ENCODE measurements at regions not wholly inside any gene's neighbourhood (a gene's known extent, or its start where the extent isn't known, plus 50 kb on each side); places are given as distances from the start of the nearest gene placed in this dataset.

DNA sequence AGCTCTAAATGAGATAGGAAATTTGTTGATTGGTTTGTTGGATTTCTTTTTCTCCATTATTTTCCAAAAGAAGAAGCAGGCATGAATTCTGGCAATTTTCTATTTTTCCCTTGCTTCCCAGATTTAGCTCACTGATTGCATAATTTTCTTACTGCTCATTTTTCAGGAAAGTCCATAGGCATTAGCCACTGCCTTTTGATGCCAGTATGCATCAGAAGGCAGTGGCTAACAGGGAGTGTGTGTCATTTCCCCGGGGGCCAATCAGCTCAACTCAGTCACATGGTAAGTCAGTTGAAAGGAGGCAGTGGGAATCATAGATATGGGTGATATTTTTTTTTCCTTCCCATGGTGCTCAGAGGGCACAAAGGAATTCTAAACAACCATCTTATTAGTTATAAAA, 156.7 kb downstream of the TRIML1 start:
- H3K14ac ChIP-seq (ENCODE audit: low read length), result no peak overlapping the region
- H2BK120ac ChIP-seq (ENCODE audit: low read depth, low read length), result no peak overlapping the region
- DNase-seq (ENCODE audit: low spot score), result no peak
- no peak overlapping the region for H2BK12ac ChIP-seq (ENCODE audit: low read length)
- no peaks in the 10 kb centered on the region for H3K79me1 ChIP-seq (ENCODE audit: low read depth, low read length)
- no peaks in the 10 kb centered on the region for H3K27me3 ChIP-seq (ENCODE audit: control insufficient read depth in 3 of 3, insufficient read depth in 3 of 3, low read depth in 1 of 3, low read length in 3 of 3)
- no peak overlapping the region for H4K91ac ChIP-seq (ENCODE audit: low read depth, low read length, poor library complexity)
- no peak overlapping the region for H3K4me2 ChIP-seq (ENCODE audit: insufficient read depth, low read length, poor library complexity, severe bottlenecking)
- no peaks in the 10 kb centered on the region for H3K36me3 ChIP-seq (replicated peaks in 1 of 2; ENCODE audit: control insufficient read depth in 2 of 2, insufficient read depth in 2 of 2, low read length in 2 of 2)
- H4K8ac ChIP-seq (ENCODE audit: low read depth, low read length), result no peak overlapping the region
- H3K4me3 ChIP-seq (ENCODE audit: low read length in 2 of 2), result no peak overlapping the region
- no peak overlapping the region for H2AK5ac ChIP-seq (ENCODE audit: low read depth, low read length)
- H3K18ac ChIP-seq (ENCODE audit: low read length), result no peak overlapping the region
- no peak overlapping the region for H3K4ac ChIP-seq (ENCODE audit: low read length)
- H3K27ac ChIP-seq (replicated peaks; ENCODE audit: low read length), result no peak overlapping the region
- no peak overlapping the region for H2AFZ ChIP-seq (ENCODE audit: low read length)
- no peak overlapping the region for H3K23ac ChIP-seq (ENCODE audit: low read depth, low read length, poor library complexity)
- no CpG with 5 or more reads among the region's 1 CpG for WGBS, 2 donors (ENCODE audit: extremely low coverage in 2 of 2, insufficient read length in 2 of 2, insufficient replicate concordance in 1 of 2)
- no peaks in the 10 kb centered on the region for H3K9me3 ChIP-seq (replicated peaks in 1 of 2; ENCODE audit: control insufficient read depth in 2 of 2, insufficient read depth in 1 of 2, low read depth in 1 of 2, low read length in 2 of 2)
- H2BK15ac ChIP-seq (ENCODE audit: low read length), result no peak overlapping the region
- no peaks in the 10 kb centered on the region for H3K4me1 ChIP-seq (ENCODE audit: control insufficient read depth in 2 of 2, insufficient read depth in 1 of 2, low read depth in 1 of 2, low read length in 2 of 2)
- H3K9ac ChIP-seq (ENCODE audit: low read depth, low read length, poor library complexity), result no peak overlapping the region
- H2BK5ac ChIP-seq (ENCODE audit: low read length), result no peak overlapping the region

DNA sequence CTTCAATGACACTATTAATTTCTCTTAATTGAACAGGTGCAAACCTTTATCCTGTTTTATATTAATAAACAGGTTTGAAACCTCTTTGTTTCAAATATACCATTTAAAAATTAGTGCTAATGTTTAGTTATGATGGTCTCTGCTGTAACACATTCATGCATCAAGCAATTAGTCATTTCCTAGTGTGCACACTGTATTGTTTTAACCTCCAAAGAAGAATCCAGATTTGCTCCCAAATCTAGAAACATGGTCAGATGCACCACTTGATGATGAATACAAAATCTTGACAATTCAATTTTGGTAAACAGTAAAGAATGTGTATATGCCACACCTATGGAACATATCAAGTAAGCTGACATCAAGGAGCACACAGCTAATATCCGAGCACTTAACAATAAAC, 157.1 kb downstream of the TRIML1 start:
- Histone ChIP-seq H3K4me1 (ENCODE audit: control insufficient read depth in 2 of 2, insufficient read depth in 1 of 2, low read depth in 1 of 2, low read length in 2 of 2) (no peaks in the 10 kb centered on the region), H2BK12ac (ENCODE audit: low read length) (no peak overlapping the region), H3K18ac (ENCODE audit: low read length) (no peak overlapping the region), H2BK120ac (ENCODE audit: low read depth, low read length) (no peak overlapping the region), H2BK15ac (ENCODE audit: low read length) (no peak overlapping the region), H3K9me3 (replicated peaks in 1 of 2; ENCODE audit: control insufficient read depth in 2 of 2, insufficient read depth in 1 of 2, low read depth in 1 of 2, low read length in 2 of 2) (no peaks in the 10 kb centered on the region), H2AK5ac (ENCODE audit: low read depth, low read length) (no peak overlapping the region), H2BK5ac (ENCODE audit: low read length) (no peak overlapping the region), H3K79me1 (ENCODE audit: low read depth, low read length) (no peaks in the 10 kb centered on the region), H4K91ac (ENCODE audit: low read depth, low read length, poor library complexity) (no peak overlapping the region), H3K9ac (ENCODE audit: low read depth, low read length, poor library complexity) (no peak overlapping the region), H3K27ac (replicated peaks; ENCODE audit: low read length) (no peak overlapping the region), H3K27me3 (ENCODE audit: control insufficient read depth in 3 of 3, insufficient read depth in 3 of 3, low read depth in 1 of 3, low read length in 3 of 3) (no peaks in the 10 kb centered on the region), H3K23ac (ENCODE audit: low read depth, low read length, poor library complexity) (no peak overlapping the region), H3K4me2 (ENCODE audit: insufficient read depth, low read length, poor library complexity, severe bottlenecking) (no peak overlapping the region), H3K36me3 (replicated peaks in 1 of 2; ENCODE audit: control insufficient read depth in 2 of 2, insufficient read depth in 2 of 2, low read length in 2 of 2) (no peaks in the 10 kb centered on the region), H3K4ac (ENCODE audit: low read length) (no peak overlapping the region), H3K14ac (ENCODE audit: low read length) (no peak overlapping the region), H4K8ac (ENCODE audit: low read depth, low read length) (no peak overlapping the region), H3K4me3 (ENCODE audit: low read length in 2 of 2) (no peak overlapping the region), H2AFZ (ENCODE audit: low read length) (no peak overlapping the region)
- WGBS, 2 donors (ENCODE audit: extremely low coverage in 2 of 2, insufficient read length in 2 of 2, insufficient replicate concordance in 1 of 2), result no CpG with 5 or more reads among the region's 1 CpG
- no peak for DNase-seq (ENCODE audit: low spot score)

DNA sequence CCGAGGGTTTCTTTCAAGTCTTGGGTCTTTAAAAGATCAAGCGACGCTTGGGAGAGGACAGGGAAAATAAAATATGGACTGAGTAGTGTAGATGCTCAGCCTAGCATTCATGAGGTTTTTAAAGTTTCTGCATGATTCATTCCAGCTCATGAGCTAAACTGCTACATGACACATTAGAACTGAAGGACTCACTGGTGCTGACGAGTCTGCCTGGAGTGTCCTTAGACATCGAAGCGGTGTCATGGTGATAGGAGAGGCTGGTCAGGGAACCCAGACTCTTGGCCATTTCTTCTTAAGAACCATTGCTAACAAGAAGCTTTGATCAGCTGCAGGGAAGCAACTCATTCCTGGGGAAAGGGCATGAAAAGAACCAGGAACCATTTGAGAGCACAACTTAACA, 158.6 kb downstream of the TRIML1 start:
- Histone ChIP-seq H2AFZ (ENCODE audit: low read length) (no peak overlapping the region), H4K8ac (ENCODE audit: low read depth, low read length) (no peak overlapping the region), H3K9ac (ENCODE audit: low read depth, low read length, poor library complexity) (no peak overlapping the region), H2BK120ac (ENCODE audit: low read depth, low read length) (no peak overlapping the region), H2BK15ac (ENCODE audit: low read length) (no peak overlapping the region), H2BK5ac (ENCODE audit: low read length) (no peak overlapping the region), H3K4ac (ENCODE audit: low read length) (no peak overlapping the region), H3K23ac (ENCODE audit: low read depth, low read length, poor library complexity) (no peak overlapping the region), H3K4me3 (ENCODE audit: low read length in 2 of 2) (no peak overlapping the region), H3K79me1 (ENCODE audit: low read depth, low read length) (no peaks in the 10 kb centered on the region), H3K27ac (replicated peaks; ENCODE audit: low read length) (no peak overlapping the region), H2BK12ac (ENCODE audit: low read length) (no peak overlapping the region), H3K4me1 (ENCODE audit: control insufficient read depth in 2 of 2, insufficient read depth in 1 of 2, low read depth in 1 of 2, low read length in 2 of 2) (no peaks in the 10 kb centered on the region), H3K36me3 (replicated peaks in 1 of 2; ENCODE audit: control insufficient read depth in 2 of 2, insufficient read depth in 2 of 2, low read length in 2 of 2) (no peaks in the 10 kb centered on the region), H3K27me3 (ENCODE audit: control insufficient read depth in 3 of 3, insufficient read depth in 3 of 3, low read depth in 1 of 3, low read length in 3 of 3) (no peaks in the 10 kb centered on the region), H3K18ac (ENCODE audit: low read length) (no peak overlapping the region), H3K9me3 (replicated peaks in 1 of 2; ENCODE audit: control insufficient read depth in 2 of 2, insufficient read depth in 1 of 2, low read depth in 1 of 2, low read length in 2 of 2) (no peaks in the 10 kb centered on the region), H3K14ac (ENCODE audit: low read length) (no peak overlapping the region), H2AK5ac (ENCODE audit: low read depth, low read length) (no peak overlapping the region), H4K91ac (ENCODE audit: low read depth, low read length, poor library complexity) (no peak overlapping the region), H3K4me2 (ENCODE audit: insufficient read depth, low read length, poor library complexity, severe bottlenecking) (no peak overlapping the region)
- no CpG with 5 or more reads among the region's 6 CpGs for WGBS, 2 donors (ENCODE audit: extremely low coverage in 2 of 2, insufficient read length in 2 of 2, insufficient replicate concordance in 1 of 2)
- DNase-seq (ENCODE audit: low spot score), result no peak

DNA sequence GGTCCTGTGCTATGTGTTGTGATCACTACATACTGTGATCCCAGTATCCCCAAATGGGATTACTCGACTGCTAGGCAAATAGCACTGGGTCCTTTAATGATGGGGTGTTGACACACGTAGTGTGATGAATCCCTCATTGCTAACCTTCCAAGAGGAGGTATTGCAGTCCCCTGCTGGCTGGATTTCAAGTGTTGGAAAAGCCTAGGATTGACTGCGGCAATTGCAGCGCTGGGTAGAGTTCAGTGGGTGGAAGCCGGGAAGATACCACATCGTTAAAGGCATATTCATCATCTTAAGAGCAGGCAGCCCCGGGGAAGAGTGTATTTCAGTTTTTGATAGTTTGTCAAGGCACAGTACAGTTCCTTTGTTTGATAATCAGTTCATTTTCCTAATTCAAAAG, 159.9 kb downstream of the TRIML1 start:
- no peak for DNase-seq (ENCODE audit: low spot score)

More for the DNA sequence above, 159.9 kb downstream of the TRIML1 start:
- no peaks in the 10 kb centered on the region for H3K36me3 ChIP-seq (replicated peaks in 1 of 2; ENCODE audit: control insufficient read depth in 2 of 2, insufficient read depth in 2 of 2, low read length in 2 of 2)
- H2BK15ac ChIP-seq (ENCODE audit: low read length), result no peak overlapping the region
- H3K4me2 ChIP-seq (ENCODE audit: insufficient read depth, low read length, poor library complexity, severe bottlenecking), result no peak overlapping the region
- no peak overlapping the region for H2AFZ ChIP-seq (ENCODE audit: low read length)
- H2BK120ac ChIP-seq (ENCODE audit: low read depth, low read length), result no peak overlapping the region
- H3K27me3 ChIP-seq (ENCODE audit: control insufficient read depth in 3 of 3, insufficient read depth in 3 of 3, low read depth in 1 of 3, low read length in 3 of 3), result no peaks in the 10 kb centered on the region
- H4K91ac ChIP-seq (ENCODE audit: low read depth, low read length, poor library complexity), result no peak overlapping the region
- H3K9ac ChIP-seq (ENCODE audit: low read depth, low read length, poor library complexity), result no peak overlapping the region
- no peaks in the 10 kb centered on the region for H3K9me3 ChIP-seq (replicated peaks in 1 of 2; ENCODE audit: control insufficient read depth in 2 of 2, insufficient read depth in 1 of 2, low read depth in 1 of 2, low read length in 2 of 2)
- H2BK12ac ChIP-seq (ENCODE audit: low read length), result no peak overlapping the region
- H3K79me1 ChIP-seq (ENCODE audit: low read depth, low read length), result no peaks in the 10 kb centered on the region
- no CpG with 5 or more reads among the region's 7 CpGs for WGBS, 2 donors (ENCODE audit: extremely low coverage in 2 of 2, insufficient read length in 2 of 2, insufficient replicate concordance in 1 of 2)
- no peaks in the 10 kb centered on the region for H3K4me1 ChIP-seq (ENCODE audit: control insufficient read depth in 2 of 2, insufficient read depth in 1 of 2, low read depth in 1 of 2, low read length in 2 of 2)
- no peak overlapping the region for H3K4ac ChIP-seq (ENCODE audit: low read length)
- H2BK5ac ChIP-seq (ENCODE audit: low read length), result no peak overlapping the region
- H4K8ac ChIP-seq (ENCODE audit: low read depth, low read length), result no peak overlapping the region
- no peak overlapping the region for H3K4me3 ChIP-seq (ENCODE audit: low read length in 2 of 2)
- H3K18ac ChIP-seq (ENCODE audit: low read length), result no peak overlapping the region
- no peak overlapping the region for H3K23ac ChIP-seq (ENCODE audit: low read depth, low read length, poor library complexity)
- H2AK5ac ChIP-seq (ENCODE audit: low read depth, low read length), result no peak overlapping the region
- H3K27ac ChIP-seq (replicated peaks; ENCODE audit: low read length), result no peak overlapping the region
- H3K14ac ChIP-seq (ENCODE audit: low read length), result no peak overlapping the region

Measured in neuronal stem cell (in vitro differentiated cells).